GM18870 (cell line): ENCODE measurements at regions not wholly inside any gene's neighbourhood (a gene's known extent, or its start where the extent isn't known, plus 50 kb on each side); places are given as distances from the start of the nearest gene placed in this dataset.

Experiments
- ATAC-seq: cut with Tn5 transposase; IDR thresholded peaks from one replicate; pipeline ENCODE4 v1.9.1; 2021; ENCODE audit warnings: moderate library complexity; ENCODE audit not compliant: unreplicated experiment

GRCh38 chr3:18501679-18502343 lies 76.7 kb upstream of the SATB1 start:
- ATAC-seq, result no peak

GRCh38 chr3:18500322-18500721 lies 75.2 kb upstream of the SATB1 start:
- ATAC-seq, result no peak

DNA sequence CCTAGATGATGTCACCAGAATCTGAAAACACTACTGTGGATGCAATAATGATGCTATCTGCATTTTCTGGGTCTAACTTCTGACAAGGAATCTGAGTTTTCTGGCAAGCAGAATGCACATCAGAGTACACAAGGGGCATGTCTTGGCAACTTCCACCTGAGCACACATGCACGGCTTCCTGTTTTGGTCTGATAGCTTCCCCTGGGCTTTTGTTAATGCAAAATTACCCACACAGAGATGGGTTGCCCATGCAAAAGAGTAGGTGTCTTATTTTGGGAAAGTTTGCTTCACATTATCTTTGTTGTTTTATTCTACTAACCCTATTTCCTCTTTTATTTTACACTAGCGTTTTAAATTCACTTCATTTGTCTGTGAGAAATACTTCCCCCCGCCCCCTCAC lies 74.2 kb upstream of the SATB1 start:
- ATAC-seq, result peak; percentile 68

GRCh38 chr3:18494251-18494650 lies 69.1 kb upstream of the SATB1 start:
- ATAC-seq, result no peak

- no peak for ATAC-seq
Measured at GRCh38 chr3:18489939-18490338, 64.8 kb upstream of the SATB1 start.

DNA sequence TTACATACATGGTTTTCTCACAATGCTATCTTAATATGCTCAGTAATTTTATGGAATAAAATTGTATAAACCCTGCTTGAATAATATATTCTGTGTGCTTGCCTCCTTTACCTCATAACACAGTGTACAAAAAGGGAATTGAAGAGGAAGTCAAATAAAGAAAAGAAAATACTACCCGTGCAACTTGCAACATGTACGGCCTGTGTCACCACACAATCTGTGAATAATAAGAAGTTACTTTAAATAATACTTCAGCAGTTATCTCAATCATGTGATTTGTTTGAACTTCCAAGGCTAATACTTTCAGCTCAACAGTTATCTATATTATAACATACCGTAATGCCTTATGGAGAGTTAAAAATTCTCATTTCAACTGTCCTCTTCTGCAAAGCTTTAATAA lies 58.1 kb upstream of the SATB1 start:
- ATAC-seq, result no peak

DNA sequence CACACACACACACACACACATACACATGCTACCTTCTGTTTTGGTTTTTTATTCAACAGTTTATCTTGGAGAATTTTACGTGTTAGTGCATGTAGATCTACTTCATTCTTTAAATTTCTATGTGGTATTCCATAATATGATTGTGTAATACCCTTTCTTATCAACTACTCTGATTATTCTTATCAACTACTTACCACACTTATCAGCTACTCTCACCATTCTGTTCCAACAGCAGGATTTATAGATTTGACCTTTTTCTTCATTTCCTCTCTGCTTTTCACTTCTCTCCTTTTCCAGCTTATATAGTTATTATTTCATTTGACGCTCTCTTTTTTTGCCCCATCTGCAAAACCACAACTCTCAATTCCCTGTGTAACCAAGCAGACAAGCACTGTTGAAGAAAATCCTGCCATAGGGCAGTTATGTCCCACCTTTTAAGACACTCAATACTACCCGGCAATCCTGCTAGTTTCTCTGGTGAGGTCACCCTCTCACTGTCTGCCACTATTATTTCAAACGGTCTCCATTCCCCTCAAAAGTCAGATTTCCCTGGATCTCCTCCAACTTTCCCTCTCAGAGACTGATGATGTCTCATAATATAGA lies 56.9 kb upstream of the SATB1 start:
- ATAC-seq, result no peak

DNA sequence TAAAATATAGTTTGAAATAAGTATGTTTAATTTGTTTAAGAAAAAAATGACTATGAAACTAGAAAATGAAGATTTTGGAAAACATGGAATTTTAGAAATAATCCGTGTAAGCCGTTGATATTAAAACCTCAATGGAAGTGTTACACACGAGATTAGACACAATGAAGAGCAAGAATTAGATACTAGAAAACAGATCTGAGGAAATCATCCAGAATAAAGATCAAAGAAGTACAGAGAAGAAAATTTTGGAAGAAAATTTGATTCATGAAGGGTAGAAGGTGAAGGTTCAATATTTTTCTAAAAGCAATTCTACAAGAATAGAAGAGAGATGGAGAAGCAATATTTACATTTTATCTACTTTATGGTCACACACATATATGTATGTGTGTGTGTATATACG lies 52.5 kb upstream of the SATB1 start:
- no peak for ATAC-seq
